M059J (cell line): ENCODE measurements at regions not wholly inside any gene's neighbourhood (a gene's known extent, or its start where the extent isn't known, plus 50 kb on each side); places are given as distances from the start of the nearest gene placed in this dataset.

ENCODE experiments used
- DNase-seq: peaks from one replicate; pipeline ENCODE4 v3.0.0-alpha.2; 2012; ENCODE audit warnings: low read depth

DNA sequence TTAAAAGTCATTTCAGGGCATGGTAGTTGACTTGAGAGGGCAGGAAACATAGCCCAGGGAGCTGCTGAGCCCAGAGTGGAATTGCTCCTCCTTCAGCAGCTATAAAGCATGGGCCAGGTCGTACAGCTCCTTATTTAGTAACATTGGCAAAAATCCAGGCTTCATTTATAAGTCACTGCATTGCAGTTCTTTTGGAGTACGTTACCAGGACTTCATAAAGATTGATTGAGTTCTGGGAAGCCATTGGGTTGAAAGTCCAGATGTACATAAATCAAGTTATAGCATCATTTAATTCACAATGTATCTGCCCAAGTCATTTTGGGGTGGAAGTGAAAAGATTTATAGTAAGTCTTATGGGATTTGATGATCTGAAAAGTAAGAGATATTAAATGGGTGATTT is 53.0 kb upstream of the ANKEF1 start:
- DNase-seq = no peak

DNA sequence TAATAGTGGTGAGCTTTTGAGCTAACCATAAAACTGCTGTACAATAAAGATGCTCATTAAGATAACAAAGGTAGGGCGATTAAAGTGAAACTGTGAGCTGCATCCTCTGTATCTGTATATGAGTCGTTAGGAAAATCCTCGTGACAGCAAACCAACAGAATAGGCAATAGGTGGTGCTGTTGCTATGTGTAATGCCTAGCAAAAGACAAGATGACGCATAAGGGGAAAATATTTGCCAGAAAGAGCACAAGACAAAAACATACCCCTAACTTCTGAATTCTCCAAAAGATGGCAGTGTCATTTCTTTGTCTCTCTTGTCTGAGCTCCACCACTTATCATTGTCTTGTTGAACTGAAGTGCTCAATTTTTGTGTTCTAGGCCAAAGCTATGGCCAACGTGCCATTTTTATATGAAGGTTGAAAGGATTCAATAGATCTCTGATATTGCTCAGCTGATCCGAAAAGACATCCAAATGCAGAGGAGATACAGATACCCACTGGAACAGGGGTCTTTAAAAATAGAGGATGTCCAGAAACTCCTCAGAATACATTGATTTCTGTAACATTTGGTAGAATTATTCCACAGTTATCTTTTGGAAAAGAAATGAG is 56.3 kb upstream of the ANKEF1 start:
- peak; percentile 95 for DNase-seq

DNA sequence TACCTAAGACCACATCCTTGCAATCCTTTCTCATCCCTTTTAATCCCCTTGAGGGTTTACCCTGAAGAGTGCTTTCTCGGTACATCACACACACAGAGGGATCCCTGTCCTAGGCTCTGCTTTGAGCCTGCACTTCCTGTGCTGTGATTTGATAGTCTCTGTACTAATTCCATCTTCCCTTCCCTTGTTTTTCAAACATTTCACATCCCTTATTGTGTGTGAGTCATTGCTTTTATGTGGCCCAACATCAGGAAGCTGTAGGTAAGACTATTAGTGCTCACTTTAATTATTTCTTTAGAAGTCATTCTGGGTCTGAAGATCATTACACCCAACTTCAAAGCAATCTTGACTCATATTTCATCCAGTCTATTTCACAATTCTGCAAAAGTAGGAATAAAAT is 57.2 kb upstream of the ANKEF1 start:
- DNase-seq = peak; percentile 55

DNA sequence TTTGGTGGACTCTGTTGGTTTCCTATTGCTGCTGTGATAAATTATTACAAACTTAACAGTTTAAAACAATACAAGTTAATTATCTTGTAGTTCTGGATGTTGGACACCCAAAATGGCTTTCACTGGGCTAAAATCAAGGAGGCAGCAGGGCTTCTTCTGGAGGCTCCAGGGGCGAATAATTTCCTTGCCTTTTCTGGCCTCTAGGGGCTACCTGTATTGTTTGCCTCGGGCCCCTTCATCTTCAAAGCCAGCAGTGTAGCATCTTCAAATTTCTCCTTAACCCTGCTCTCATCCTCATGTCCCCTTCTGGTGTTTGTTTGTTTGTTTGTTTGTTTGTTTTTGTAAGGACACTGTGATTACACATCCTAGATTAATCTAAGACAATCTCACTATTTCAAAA is 60.5 kb upstream of the ANKEF1 start:
- DNase-seq = peak; percentile 7

DNA sequence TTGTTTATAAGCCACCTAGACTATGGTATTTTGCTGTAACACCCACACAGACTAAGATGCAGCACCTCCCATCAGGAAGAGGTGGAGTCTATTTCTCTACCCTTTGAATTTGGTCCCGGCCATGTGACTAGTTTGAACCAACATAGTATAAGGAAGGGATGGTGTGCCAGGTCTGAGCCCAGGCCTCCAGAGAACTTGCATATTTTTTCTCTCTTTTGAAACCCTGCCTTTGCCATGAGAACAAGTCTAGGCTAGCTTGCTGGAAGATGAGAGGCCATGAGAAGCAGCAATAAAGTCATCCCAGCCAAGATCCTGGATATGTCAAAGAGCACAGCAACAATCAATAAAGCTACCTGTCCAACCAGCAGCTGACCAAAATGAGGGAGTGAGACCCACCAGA is 63.0 kb upstream of the ANKEF1 start:
- no peak for DNase-seq

DNA sequence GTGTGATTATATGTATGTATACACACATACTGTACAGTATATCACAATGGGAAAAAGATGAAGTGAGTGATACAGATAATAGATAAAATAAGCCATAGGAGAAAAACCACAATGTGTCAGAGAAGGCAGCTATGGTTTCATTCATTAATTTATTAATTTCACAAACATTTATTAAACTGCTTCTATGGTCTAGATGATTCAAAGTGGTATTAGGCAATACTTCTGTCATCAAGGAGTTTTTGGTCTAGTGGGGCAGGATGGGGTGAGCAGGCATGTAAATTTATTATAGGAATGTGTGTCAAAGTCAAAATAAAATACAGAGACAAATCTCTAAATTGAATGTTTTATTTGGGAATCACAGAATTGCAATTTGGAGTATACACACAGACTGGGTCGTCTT is 65.2 kb upstream of the ANKEF1 start:
- no peak for DNase-seq

DNA sequence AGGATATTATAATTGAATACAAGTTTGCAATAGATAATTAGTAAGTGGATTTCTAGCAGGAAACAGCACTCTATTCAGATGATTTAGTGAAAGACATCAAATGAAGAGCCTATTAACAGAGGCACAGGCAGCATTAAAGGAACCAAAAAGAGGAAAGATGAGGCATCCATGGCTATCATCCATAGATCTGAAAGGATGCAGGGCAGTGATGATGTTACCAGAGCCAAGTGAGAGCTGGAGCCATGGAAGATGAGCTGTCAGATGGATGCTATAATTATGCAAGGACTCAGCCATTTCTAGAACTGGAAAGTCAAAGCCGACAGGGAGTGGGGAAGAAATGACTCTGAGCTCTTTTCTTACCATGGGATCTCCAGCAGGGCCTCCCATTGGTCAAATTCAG is 66.8 kb upstream of the ANKEF1 start:
- DNase-seq = no peak

DNA sequence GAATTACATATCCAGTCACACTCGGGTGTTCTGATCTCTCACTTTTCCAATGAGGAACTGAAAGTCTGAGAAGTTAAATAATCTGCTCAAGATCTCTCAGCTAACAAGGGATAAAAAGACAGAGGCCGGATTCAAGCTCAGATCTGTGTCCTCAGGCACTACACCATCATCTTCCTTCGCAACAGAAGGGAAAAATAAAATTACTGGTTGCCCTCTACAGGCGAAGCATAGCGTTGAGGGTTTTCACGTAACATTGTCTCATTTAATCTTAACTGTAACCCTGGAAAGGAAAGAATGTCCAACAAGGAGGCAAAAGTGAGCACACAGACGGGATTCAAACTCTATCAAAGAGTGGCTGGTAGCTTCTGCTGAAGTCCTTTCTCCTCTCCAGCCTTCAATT is 67.8 kb upstream of the ANKEF1 start:
- peak; percentile 48 for DNase-seq

DNA sequence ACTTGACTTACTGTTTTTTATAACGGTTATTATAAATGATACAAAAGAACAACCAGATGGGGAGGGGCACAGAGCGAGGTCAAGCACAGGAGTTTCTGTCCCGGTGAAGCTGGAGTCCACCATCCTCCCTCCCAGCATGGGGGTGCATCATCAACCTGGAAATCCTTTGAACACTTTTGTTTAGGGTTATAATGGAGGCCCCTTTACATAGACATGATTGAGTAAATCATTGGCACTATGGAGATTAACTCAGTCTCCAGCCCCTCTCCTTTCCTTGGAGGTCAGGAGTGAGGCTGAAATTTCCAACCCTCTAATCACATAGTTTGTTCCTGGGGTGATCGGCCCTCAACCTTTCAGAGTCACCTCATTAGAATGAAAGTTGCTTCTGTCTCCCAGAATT is 71.8 kb upstream of the ANKEF1 start:
- no peak for DNase-seq

DNA sequence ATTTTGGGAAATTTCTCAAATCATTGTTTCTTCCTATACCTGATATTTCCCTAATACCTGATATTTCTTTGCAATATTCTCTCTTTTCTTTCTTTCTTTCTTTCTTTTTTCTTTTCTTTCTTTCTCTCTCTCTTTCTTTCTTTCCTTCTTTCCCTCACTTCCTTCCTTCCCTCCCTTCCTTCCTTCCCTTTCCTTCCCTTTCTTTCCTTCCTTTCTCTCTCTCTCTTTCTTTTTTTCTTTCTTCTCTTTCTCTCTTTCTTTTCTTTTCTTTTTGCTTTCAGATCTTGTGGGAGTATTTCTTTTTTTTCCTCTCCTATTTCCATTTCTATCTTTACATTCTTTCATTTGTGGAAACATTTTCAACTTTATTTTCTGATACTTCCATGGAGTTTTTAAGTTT is 76.1 kb upstream of the ANKEF1 start:
- DNase-seq = no peak

DNA sequence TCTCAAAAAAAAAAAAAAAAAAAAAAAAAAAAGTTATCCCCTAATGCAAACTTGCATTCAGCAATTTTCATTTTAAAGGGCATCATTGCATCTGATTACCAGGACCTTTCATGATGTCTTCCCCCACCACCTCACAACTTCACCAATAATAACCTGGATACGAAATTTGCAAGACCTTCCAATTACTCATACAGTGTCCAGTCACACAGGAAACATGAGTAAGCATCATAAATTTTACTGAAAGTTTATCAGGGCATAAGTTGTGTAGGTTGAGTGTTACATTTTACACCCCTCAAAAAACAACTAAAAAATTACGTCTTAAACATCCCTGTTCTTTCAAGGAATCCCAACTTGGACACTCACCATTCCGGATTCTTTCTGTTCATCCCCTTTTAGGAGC is 79.1 kb upstream of the ANKEF1 start:
- peak; percentile 87 for DNase-seq

DNA sequence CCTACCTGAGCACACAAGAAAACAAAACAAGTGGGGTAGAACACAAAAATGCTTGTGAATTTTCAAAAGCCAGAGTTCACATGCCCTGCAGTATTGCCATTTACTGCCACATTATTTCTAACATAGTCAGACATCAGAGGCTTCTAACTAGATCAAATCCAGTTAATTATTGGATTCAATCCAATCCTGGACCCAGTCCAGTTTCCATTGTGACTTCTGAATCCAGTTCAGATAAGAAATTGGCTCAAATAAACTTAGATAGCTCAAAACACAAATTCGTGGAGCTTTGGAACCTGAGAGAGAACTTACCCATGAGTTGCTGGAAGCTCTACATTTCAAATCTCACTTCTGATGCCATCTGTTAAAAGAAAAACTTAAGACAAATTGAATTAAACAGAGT is 85.2 kb upstream of the ANKEF1 start:
- peak; percentile 70 for DNase-seq

DNA sequence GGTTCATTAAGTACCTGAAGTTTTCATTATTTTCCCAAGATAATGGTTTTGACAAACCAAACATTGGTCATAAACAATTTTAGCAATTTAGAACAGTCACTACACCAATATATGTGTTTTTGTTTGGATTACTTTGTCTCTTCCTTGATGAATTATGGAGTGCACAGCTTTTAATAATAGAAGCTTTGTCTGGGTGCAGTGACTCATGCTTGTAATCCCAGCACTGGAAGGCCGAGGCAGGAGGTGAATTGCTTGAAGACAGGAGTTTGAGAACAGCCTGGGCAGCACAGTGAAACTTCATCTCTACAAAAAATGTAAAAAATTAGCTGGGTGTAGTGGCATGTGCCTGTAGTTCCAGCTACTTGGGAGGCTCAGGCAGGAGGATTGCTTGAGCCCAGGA is 89.4 kb upstream of the ANKEF1 start:
- DNase-seq = peak; percentile 91

DNA sequence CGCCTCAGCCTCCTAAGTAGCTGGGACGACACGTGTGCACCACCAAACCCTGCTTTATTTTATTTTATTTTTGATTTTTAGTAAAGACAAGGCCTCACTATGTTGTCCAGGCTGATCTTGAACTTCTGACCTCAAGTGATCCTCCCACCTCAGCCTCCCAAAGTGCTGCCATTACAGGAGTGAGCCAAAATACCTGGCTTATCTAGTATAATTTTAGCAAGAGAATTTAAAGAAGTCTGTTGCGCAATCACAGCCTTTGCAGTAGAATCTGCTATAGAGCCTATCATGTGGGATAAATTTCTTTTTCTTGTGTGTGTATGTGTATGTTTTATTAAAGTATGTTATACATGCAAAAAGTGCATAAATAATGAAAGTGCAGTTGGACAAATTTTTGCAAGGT is 92.1 kb upstream of the ANKEF1 start:
- DNase-seq = no peak

DNA sequence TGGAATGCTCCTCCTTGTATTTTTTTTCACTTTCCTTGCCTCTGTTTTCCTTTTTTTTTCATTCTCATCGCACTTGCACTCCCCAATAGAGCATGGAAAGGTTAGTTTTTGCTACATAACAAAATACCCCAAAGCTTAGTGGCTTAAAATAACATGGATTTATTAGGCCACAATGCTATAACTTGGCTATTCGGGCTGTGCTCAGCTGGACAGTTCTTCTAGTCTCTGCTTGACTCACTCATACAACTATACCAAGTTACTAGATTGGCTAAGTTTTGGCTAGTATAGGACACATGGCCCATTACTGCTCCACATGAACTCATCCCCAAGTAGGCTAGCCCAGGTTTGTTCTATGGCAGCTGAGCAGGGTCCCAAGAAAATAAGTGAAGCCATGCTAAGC is 94.5 kb upstream of the ANKEF1 start:
- DNase-seq = no peak

DNA sequence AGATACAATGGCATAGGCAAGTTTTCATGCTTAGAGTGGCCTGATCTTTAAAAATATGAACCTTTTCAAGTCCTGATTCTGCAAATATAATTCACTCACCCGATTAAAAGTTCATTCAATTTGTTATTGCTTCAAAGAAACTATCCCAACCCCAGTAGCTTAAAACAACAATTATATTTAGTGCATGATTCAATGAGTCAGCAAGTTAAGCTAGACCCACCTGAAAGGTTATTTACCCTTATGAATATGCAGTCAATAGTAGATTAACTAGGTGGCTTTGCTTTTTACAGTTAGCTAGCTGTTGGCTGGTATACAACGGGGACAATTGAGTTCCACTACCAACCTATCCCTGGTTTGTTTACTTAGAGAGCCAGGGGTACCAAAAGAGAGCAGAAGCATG is 95.6 kb upstream of the ANKEF1 start:
- DNase-seq = no peak

DNA sequence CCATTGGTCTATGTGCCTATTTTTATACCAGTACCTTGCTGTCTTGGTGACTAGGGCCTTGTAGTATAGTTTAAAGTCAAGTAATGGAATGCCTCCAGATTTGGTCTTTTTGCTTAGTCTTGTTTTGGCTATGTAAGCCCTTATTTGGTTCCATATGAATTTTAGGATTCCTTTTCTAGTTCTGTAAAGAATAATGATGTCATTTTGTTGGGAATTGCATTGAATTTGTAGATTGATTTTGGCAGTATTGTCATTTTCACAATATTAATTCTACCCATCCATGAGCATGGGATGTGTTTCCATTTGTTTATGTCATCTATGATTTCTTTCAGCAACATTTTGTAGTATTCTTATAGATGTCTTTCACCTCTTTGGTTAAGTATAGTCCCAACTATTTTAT is 96.4 kb upstream of the PAK5 start:
- no peak for DNase-seq

DNA sequence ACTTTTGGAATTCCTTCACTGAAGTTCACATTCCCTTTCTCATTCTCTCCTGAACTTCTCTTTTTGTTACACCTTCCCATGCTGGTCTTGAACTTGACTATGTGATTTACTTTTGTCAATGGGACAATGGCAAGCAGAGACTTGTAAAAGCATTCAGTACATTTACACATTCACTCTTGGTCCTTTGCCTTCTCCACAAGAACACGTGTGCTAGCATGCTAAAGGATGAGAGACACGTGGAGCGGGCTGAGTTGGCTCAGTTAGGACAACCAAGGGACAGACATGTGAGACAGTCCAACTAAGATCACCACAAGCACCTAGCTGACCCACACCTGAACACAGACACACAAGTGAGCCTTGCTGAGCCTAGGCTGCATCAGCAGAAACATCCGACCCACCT is 91.3 kb upstream of the PAK5 start:
- no peak for DNase-seq

DNA sequence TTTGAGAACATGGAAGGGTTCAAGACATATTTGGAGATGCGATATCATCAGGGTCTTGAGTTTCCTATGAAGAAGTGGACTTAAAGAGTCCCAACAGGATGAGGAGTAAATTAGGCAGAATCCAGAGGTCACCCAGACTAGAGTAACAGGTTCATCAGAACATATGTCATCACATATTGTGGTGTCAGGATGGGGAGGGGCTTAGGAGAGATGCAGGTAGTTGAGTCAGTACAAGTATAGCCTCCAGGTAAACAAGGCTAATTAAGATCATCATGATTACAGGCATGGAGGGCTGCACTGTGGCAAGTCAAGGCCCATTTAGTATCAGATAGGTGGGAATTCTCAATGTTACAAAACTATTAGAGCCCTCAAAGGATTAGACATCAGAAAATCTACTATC is 90.1 kb upstream of the PAK5 start:
- DNase-seq = no peak

DNA sequence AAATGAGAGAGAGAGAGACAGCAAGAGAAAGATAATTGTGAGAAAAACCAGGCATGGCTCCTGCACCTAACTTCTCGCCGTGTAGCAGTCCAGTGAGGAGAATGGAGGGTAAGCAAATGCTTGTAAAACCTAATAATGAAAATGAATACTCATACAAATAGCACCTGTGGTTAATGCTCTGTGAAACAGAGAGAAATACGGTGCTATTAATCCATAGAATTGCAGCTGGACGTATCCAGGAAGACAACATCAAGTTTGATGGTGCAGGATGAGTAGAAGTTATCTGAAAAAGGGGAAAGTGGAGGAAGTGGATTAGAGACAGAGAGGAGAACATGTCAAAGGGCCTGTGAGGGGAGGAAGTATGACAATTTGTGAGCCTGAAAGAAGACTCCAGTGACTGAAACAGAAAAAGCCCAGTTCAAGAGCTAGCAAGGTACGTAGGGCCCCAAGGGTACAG is 89.4 kb upstream of the PAK5 start:
- no peak for DNase-seq

DNA sequence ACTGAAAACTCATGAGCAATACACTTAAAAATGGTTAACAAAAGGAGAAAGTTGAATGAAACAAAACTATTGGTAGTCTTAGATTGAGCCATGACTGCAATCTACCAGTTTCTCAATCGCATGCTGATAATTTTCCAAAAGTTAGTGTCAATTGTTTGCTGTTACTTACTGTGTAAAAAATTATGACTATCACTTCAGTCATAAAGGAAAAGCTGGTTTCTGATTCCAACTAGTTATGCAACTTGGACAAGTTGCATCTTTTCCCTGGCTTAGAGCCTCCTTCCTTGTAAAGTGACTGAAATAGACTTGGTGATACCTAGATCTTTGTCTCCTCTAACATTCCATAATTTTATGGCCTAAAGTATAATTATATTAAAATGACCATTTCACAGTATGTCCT is 88.3 kb upstream of the PAK5 start:
- DNase-seq = no peak

DNA sequence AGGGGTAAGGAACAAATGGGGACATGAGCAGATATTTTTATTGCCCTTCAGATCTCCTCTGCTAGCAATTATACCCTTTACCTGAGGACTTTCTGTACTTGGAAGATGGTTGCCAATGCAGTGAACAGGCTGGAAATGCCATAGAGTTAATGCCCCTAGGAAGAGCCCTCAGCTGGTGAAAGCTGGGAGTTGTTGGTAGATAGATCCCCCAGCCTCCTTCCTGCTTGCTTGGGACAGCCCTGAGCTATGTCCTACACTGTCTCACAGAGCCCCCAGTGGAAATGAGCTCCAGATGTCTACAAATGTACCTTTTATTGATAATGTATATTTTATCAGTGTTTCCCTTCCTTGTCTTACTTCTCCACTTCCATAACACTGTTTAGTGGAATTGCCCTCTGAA is 87.6 kb upstream of the PAK5 start:
- DNase-seq = no peak

DNA sequence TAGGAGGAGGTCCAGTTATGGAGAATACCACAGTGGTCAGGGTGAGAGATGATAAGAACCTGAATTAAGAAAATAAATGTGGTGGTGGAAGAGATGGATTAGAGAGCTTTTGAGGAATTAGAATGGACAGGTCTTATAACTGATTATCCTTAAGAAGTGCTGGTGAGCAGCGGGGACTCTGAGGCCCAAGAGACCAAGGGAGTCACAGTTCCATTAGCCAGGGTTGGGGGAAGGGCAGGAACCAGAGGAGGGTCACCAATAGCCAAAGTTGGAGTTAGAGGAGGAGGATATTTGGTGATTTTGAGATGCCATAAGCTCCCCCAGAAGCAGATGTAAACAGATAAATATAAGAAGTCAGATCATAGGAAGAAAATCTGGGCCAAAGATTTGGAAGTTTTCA is 87.1 kb upstream of the PAK5 start:
- no peak for DNase-seq

DNA sequence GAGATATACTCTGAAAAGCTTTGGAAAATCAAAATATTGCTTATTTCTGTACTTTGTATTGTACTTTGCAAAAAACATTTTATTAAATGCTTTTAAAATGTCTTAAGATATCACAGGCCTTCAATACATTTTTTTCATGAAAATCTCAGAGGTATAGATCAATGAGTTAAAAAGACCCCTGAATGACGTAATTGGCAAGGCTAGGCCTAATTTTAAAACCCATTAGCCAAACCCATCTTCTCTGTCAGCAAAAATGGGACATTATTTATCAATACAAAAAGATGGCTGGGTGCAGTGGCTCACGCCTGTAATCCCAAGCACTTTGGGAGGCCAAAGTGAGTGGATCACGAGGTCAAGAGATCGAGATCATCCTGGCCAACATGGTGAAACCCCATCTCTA is 84.8 kb upstream of the PAK5 start:
- no peak for DNase-seq

DNA sequence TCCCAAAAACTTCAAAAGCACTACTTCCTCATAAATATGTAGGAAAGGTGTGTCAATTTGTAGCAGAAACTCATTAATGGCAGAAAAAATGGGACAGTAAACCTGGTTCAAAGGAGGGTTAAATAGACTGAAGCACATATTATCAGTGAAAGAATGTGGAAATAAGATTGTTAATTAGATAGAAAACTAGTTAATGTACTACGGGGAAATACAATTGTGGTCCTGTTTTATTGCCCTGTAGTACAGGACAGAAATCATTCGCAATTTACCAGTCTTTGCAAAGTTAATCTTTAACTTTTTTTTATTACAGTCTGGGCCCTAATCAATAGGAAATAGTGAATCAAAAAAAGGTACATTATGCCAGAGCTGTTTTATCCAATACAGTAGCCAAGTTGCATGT is 82.0 kb upstream of the PAK5 start:
- no peak for DNase-seq
